GM18861 (cell line): ENCODE measurements at regions not wholly inside any gene's neighbourhood (a gene's known extent, or its start where the extent isn't known, plus 50 kb on each side); places are given as distances from the start of the nearest gene placed in this dataset.
"Not testable (repeated sequence)": the region's sequence is repeated elsewhere in the genome, so short reads cannot be mapped to it uniquely, and the experiment has no call there.

Experiments
- ATAC-seq: cut with Tn5 transposase; IDR thresholded peaks from one replicate; pipeline ENCODE4 v1.9.1; 2021; ENCODE audit not compliant: unreplicated experiment

- not testable (repeated sequence) for ATAC-seq
These were observed 348.0 kb upstream of the ID2 start for GRCh38 chr2:8333832-8334187.

- no peak for ATAC-seq
These were observed 347.0 kb upstream of the ID2 start for GRCh38 chr2:8334866-8335325.

GRCh38 chr2:8335801-8336200, 346.1 kb upstream of the ID2 start:
- no peak for ATAC-seq

GRCh38 chr2:8337321-8337720, 344.5 kb upstream of the ID2 start:
- no peak for ATAC-seq

- no peak for ATAC-seq
These were observed 339.4 kb upstream of the ID2 start for GRCh38 chr2:8342407-8342806.

GRCh38 chr2:8343031-8343430, 338.8 kb upstream of the ID2 start:
- no peak for ATAC-seq

GRCh38 chr2:8344144-8345097, 337.4 kb upstream of the ID2 start:
- ATAC-seq: no peak

- ATAC-seq: no peak
These were observed 336.7 kb upstream of the ID2 start for GRCh38 chr2:8345200-8345599.

- no peak for ATAC-seq
These were observed 335.6 kb upstream of the ID2 start for GRCh38 chr2:8346208-8346607.

- no peak for ATAC-seq
These were observed 335.0 kb upstream of the ID2 start for GRCh38 chr2:8346706-8347430.

GRCh38 chr2:8348911-8349310, 332.9 kb upstream of the ID2 start:
- not testable (repeated sequence) for ATAC-seq

GRCh38 chr2:8352296-8352695, 329.6 kb upstream of the ID2 start:
- no peak for ATAC-seq

- no peak for ATAC-seq
These were observed 328.9 kb upstream of the ID2 start for GRCh38 chr2:8352989-8353388.

GRCh38 chr2:8355102-8355859, 326.6 kb upstream of the ID2 start:
- ATAC-seq: no peak

- no peak for ATAC-seq
These were observed 323.9 kb upstream of the ID2 start for GRCh38 chr2:8357738-8358518.

GRCh38 chr2:8361930-8362329, 319.9 kb upstream of the ID2 start:
- ATAC-seq: no peak

GRCh38 chr2:8363161-8363560, 318.7 kb upstream of the ID2 start:
- no peak for ATAC-seq

GRCh38 chr2:8364668-8365067, 317.2 kb upstream of the ID2 start:
- ATAC-seq: no peak

- ATAC-seq: no peak
These were observed 316.4 kb upstream of the ID2 start for GRCh38 chr2:8365331-8365910.

- no peak for ATAC-seq
These were observed 314.0 kb upstream of the ID2 start for GRCh38 chr2:8367833-8368232.
